RKO (cell line): ENCODE measurements at regions not wholly inside any gene's neighbourhood (a gene's known extent, or its start where the extent isn't known, plus 50 kb on each side); places are given as distances from the start of the nearest gene placed in this dataset.

ENCODE experiments used
- DNase-seq: peaks from one replicate; pipeline ENCODE4 v3.0.0-alpha.2; 2016; ENCODE audit warnings: low spot score

DNA sequence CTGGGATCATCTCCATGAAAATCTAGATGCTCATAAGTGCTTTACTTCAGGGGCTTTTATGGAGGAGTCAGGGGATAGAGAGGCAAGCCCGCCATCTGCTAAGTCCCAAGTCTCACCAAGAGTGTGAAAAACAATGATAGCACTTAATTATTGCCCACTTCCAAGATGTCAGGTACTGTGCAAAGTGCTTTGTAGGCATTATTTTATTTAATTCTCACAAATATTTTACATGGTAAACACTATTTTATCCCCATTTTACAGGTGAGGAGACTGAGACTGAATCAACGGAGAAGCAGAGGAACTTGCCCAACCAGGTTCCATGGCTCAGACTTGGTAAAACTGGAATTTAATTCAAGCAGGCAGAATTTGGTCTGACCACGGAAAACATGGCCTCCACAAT is 147.5 kb downstream of the ACKR3 start:
- DNase-seq: no peak

DNA sequence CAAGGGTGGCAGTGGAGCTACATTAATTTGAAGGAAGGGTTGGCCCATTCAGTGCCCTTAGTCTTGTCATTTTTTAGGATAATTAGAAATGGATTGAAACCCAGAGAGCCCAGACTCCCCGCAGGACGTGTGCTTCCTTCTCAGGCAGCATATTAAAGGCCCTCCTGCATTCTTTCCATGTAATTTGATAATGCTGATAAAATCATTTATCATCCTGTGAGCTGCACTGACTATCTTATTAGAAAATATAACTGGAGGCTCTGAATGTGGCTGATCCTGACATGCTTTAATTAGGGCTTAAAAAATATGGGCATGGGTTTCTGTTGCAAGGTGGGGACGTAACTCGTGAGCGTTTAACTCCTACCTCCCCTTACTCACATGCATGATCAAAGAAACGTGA is 148.1 kb downstream of the ACKR3 start:
- DNase-seq: no peak

DNA sequence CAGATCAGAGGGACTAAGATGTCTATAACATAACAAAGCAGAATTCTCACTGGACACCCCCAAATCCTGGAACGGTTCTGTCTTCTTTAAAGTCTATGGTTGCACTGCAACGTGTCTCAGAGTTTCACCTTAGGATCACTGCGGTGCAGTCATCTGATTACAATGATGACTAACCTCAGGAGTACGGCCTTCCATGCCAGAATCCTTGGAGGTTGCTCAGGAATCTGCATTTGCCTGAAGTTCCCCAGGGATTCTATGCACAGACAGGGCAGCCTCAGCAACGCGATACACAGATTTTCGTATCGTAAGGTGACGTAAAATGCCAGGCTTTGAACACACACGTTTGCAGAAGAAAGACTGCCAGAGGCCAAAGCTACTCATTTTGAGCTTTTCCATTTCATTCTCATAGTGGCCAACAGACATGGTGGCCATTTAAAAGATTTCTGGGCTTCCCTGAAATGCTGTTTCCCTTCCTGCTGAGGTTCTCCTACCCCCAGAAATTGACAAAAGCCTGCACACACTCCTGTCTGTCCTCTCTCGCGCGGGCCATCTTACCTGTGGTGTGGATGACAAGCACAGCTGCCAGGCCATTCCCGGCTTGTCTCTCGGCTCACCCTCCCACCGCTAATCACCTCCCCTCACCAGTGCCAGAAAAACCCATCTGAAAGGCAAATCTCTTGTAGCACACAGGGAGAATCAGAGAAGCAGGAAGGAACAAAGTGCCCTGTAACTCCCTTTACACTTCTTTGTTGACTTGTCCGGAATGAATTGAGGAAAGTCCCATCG is 148.8 kb downstream of the ACKR3 start:
- no peak for DNase-seq

DNA sequence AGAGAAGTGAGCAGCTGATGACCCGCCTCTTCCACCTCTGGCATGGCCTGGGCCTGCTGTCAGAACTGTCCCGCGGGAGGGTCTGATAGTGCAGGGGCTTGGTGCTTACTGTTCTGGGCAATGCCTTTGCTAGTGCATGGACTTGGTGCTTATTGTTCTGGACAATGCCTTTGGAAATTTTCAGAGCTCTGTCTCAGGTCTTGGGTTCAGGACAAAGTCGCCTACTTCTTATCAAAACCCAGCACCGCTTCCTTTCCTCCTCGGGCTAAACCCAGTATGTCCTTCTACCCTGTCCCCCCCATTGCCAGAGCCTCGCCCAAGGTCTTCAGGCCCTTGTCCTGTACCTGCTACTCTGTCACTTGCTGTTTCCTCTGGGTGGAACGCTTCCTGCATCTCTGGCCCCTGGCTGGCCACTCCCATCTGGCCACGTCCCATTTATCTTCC is 149.6 kb downstream of the ACKR3 start:
- no peak for DNase-seq

DNA sequence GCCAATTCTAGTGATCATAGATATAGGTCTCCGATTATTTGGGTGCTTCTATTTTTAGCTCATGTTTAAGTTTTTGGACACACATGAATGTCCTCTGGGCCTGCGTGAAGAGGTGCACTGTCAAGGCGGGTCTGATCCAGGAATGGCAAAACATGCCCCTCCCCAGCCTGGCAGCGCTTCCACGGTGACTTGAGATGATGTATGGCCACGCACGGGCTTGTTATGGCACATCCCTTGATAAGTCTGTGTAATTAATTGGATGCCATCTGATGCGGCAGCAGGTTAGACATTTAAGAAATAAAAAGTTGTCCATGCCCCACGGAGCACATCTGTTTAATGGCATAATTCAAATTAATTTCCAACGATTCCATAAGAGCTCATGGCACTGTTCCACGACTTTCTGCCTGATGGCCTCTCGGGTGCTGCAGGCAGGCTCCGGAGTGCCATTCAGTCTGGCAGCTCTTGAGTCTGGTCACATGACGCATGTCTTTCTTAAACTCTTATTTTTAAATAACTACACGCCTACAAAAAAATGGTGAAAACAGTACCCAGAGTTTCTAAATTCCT is 151.4 kb downstream of the ACKR3 start:
- DNase-seq: no peak

DNA sequence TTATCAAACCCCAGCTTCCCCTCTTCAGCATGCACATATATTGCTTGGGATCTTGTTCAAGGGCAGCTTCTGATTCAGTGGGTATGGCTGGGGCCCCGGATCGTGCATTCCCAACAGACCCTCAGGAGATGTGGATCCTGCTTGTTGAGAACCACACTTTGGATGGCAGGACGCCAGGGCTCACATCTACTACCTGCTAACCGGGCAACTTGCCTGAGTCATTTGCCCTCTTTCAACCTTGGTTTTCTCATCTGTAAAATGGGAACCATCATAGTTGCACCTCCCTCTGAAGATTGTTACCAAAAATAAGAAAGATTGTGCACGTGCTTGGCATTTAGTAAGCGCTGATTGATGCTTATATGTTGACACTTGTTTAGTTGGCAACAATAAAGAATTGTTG is 154.6 kb downstream of the ACKR3 start:
- no peak for DNase-seq

DNA sequence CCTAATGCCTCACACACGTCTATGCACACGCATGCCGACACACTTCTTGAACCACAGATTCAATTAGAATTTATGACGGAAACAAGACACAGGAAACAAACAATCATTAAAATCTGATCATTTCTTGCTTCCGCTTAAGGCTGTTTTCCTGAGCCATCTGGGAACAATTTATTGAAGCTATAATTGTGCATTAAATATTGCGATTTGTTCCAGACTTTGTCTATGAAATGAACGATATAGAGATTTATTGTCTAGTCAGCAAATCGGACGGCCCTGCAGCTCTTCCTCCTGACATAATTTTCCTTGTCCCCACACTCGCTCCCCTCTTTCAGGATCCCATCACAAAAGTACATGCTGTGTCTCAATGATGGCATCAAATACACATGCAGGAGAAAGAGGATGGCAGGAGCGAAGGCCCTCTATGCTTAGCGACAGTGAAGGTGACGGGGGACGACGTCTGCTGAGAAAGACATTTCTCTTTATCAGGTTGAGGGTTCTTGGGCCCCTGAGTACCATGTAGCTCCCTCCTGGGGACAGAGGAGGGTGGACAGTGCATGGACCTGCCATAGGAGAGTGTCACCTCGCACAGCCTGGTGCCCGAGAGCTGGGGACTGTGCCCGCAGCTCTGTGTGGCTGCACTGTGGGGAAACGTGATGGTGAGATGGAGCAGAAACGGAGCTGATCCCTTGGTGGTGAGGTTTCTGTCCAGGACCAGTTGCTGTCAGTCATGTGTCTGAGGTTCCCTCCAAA is 157.3 kb downstream of the ACKR3 start:
- DNase-seq: no peak

DNA sequence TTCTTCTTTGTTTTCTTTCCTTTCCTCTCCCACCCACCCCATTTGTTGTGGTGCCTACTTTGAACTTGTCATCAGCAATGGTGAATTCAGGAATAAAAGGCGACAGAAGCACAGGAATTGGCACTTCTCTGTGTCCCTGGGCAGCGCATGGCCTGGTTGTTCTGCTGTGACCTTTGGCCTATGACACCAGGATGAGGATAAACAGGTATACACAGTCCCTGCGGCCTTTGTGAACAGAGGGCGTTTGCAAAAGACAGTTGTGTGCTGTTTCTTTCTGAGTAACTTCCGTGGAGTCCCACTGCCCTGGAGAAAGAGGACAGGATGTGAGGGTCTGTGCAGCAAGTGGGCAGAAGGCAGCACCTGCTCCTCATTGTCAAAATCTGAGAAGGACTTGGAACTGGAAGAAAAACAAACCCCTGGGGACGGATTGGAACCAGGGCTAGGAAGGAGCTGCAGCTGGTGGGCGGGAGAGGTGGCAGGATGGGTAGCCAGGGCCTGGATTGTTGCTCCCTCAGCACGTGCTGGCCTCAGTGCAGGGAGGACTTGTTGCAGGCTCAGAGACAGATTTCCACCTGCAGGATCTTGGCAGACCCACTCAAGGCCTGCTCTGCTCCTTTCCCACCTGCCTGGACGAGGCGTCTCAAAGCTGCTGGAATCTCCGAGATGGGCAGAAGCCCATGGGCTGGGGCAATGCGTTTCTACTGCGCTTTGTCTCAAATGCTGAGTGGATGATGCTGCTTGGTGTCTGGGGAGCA is 159.5 kb downstream of the ACKR3 start:
- no peak for DNase-seq

DNA sequence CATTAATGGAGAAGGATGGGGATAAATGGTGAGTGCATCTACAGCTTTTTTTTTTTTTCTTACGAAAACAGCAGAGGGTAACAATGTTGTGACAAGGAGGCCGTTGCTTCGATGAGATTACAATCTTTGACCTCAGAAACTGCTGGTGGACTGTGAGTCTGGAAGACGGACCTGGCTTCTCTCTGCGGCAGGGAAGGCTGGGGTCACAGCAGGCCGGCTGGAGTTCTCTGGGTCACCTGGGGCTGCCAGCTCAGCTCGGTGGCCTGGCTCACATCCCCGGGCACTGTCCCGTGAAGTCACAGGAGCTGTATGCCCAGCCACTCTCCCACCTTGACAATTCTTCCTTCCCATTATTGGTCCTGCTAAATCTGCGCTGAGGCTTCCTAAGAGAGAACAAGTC is 160.8 kb downstream of the ACKR3 start:
- no peak for DNase-seq

DNA sequence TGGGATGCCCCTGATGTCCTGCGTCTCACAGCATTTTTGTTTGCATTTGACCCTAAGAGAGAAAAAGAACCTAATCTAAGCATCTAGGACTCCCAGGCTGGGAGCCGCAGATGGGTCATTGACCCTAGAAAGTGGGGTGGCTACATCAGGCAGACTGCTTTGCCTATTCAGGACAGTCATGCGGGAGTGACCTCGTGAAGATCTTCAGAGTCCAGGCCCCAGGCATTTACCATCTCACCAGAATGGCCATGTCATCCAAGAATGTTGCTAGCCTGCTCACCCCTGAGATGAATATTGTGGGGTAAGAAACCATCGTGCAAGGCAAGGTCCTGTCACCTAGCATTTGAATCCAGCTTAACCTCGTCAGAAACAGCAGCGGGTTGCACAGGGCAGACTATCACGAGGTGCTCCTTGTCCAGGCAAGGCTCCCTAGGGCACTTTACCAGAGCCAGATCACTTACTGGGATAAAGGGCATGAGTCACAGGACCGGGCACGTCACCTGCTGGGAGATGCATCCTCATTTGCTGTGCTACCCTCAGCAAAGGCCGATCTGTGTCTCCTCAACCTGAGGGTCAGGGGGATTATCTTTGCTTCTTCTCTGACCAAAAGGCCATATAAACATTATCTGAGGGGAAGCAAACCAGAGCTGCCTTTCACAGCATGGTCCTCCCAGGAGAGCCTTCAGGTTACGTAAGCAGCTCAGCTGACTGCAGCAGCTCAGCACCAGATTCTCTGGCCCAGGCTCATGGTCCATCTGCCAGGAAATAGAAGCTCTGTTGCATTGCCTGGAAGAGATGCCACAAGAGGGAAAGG is 162.3 kb downstream of the ACKR3 start:
- no peak for DNase-seq

DNA sequence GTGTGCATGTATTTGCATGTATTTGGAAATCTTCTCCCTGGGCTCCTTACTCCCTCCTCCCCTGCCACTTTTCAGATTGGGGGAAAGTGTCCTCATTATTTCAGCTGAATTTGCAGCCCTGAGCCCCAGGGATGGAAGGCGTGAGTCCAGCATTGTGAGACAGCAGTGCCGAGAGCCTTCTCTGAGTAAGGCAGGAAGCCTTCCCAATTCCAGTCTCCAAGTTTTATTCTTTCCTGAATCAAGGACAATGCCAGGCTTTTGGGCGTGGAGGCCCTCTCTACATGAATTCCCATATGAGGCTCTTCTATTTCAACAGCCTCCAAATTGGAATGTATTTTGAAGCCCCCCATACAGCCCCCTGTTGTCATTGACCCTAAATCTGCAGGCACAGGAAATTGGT is 163.5 kb downstream of the ACKR3 start:
- DNase-seq: no peak

DNA sequence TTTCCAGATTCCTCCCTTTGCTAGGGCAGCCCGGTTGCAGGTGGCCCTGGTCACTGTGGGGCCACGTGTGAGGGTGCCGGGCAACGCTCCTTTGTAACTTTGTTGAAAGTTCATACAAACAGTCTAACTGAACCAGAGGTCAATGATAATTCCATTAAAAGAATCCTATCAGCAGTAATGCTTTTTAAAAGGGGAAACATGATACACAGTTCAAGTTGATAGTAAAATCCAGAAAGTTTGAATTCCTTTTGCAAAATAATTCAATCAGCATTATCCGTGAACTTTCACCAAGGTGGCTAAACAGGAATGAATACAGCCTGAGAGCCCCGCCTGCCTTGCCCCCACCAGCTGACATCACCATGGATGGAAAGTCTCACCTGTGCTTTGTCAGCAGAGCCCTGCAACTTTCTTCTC is 166.2 kb downstream of the ACKR3 start:
- no peak for DNase-seq

DNA sequence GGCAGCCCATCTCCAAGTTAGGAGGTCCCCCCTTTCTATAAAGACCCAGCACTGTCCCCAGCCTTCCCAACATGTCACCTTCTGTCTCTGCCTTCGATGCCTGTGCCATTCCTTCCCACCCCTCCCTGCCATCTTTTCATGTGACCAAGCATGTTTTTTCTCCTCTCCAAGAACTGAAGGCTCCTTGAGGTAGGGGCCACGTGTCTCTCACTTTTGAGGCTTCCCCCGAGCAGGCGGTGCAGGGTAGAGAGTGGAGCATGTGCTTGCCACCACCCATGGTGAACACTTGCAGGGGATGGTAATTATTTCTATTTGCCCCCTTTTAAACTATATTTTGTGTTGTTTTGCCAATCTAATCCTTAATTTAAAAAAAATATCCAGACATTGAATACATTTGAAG is 168.4 kb downstream of the ACKR3 start:
- no peak for DNase-seq

DNA sequence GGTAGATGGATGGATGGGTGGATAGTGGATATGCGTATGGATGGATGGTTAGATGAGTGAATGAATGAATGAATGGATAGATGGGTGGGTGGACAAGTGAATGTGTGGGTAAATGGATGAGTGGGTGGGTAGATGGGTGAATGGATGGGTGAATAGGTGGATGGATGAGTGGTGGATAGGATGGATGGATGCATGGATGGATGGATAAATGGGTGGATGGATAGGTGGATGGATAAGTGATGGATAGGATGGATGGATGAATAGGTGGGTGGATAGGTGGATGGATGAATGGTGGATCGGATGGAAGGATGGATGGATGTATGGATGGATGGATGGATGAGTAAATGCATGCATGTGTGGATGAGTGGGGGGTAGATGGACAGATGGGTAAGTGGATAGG is 169.3 kb downstream of the ACKR3 start:
- DNase-seq: no peak

DNA sequence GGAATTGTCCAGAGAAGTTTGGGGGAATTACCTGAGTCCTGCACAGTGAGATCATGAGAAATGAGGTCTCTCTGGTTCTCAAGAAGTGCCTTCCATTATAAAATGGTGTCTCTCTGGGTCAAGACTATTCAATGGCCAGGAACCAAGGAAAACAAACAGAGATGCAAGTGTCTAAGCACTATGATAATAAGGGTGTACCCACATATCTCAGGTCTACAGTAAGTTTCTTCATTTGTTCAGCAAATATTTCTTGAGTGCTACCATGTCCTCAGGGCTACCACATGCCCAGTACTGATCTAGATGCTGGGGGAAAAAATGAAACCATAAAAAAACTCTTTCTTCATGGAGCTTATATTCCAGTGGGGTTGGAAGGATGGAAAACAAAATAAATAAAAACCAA is 170.0 kb downstream of the ACKR3 start:
- DNase-seq: no peak

DNA sequence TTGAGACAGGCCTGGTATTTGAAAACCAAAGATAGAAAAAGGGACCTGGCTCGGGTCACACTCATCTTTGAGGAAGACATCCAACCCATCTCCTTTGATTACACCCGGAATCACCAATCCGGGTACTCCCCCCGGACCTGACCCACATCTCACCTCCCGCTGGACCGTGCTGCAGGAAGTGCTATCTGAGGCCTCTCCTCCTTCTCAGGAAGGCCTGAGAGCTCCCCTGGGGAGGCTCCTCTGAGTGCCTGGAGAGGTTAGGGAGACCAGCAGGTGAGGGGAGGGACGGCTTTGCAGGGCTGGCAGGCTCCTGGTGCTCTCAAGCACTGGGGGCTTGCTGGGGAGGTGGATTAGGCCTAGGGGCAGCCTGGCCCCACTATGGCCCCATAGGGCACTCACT is 170.9 kb downstream of the ACKR3 start:
- DNase-seq: no peak

DNA sequence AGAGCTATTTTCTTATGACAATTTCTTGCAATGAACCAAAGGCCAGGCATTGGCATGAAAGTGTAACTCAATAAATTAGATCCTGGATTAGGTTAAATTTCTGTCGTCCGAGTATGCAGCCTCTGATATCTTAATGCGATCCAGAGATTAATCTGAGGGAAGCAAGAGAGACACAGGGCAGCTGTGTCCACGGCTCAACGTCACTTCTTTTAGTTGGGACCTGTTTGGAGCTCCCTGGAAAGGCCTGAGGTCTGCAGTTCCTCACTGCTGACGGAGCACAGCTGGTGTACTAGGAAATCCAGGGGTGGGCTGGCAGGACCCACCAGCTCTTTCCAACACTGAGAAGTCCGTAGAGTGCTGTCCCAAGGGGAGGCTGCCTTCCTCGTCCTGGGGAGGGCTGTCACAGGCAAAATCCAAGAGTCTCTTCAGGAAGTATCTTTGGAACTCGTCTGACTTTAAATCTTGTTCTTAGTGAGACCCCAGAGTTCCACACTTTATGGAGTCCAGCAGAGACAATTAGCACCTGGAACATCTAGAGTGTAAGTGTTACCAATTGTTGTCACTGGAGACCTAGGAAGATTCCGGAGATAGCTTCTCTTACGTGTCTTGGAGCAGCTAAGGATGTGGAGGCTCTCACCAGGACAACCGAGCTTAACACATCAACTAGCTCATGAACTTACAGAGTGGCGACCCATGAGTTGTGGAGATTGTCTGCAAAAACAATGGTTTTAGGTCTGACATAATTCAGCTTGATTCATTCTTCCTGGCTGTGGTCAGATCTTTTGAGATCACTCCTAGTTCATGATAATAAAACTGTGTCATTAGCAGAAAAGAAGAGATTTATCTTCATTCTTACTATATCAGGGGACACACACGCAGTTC is 173.7 kb downstream of the ACKR3 start:
- DNase-seq: no peak

DNA sequence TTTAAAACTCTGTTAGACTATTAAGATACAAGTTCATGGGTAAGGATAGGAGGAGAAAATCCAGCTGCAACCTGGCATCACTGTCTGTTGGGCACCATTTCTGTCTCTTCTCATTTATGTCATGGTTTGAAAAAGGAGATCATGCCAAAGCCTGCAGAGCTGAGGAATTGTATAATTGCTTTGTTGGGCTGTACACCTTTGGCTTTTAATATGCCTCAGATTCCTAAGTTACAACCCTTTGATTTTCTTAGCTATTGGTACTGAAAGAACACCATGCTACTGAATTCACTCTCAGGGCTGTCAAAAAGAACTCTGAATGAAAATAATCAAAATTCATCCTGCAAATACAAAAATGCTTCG is 174.3 kb downstream of the ACKR3 start:
- no peak for DNase-seq

DNA sequence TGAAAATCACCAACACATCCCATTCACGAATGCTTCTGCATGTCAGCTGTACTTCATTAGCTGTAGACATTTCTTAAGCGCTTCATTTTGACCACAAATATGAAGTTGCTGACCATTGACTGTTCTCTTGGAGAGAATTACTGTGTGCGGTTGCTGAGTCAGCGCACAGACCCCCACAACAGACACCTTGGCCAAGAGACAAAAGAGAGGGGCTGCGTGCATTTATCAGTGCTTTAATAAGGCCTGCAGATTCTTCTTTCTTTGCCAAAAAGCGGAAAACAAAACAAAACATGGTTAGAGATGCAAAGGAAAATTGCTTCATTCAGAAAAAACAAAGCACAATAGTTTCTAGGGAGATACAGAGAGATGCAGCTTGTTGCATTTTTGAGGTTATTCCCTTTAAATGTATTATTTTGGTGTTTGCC is 174.7 kb downstream of the ACKR3 start:
- DNase-seq: no peak

DNA sequence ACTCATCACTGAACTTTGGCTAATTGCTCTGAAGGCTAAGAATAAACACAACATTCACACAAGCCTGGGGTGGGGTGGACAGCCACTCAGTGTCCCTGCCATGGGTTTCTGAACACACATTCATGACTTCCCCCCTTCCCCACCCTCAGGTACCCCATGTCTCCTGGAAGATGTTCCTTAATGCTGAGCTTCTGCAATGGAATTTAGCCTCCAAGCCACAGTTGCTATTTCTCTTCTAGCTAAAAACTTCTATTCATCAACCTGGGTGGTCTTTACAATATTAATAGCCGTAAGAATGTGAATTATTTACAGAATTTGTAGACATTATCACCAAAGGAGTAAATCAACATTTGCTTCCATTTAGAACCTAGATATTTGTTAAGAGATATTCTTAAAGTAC is 175.1 kb downstream of the ACKR3 start:
- no peak for DNase-seq
